Muscle layer of duodenum (tissue), 2 donors: ENCODE measurements at regions not wholly inside any gene's neighbourhood (a gene's known extent, or its start where the extent isn't known, plus 50 kb on each side); places are given as distances from the start of the nearest gene placed in this dataset.

Experiments used
- H3K27ac ChIP-seq: one replicate; pipeline ENCODE4 v1.7.0; 2013; ENCODE audit warnings: mild to moderate bottlenecking, low read length
- H3K27me3 ChIP-seq: one replicate; pipeline ENCODE4 v1.7.0; 2013; ENCODE audit warnings: low read depth, mild to moderate bottlenecking, control low read depth, low read length
- H3K36me3 ChIP-seq, 2 donors: one replicate each; pipeline ENCODE4 v1.7.0; 2013; ENCODE audit warnings: low read length in 2 of 2, control low read depth in 1 of 2, mild to moderate bottlenecking in 1 of 2; ENCODE audit not compliant: insufficient read depth in 2 of 2, control insufficient read depth in 1 of 2
- H3K4me1 ChIP-seq, 2 donors: one replicate each; pipeline ENCODE4 v1.7.0; 2013; ENCODE audit warnings: low read length in 2 of 2, mild to moderate bottlenecking in 2 of 2, control low read depth in 1 of 2, moderate library complexity in 1 of 2; ENCODE audit not compliant: insufficient read depth in 2 of 2, control insufficient read depth in 1 of 2
- H3K4me3 ChIP-seq, 2 donors: one replicate each; pipeline ENCODE4 v1.7.0; 2013; ENCODE audit warnings: low read length in 2 of 2, low read depth in 1 of 2, mild to moderate bottlenecking in 1 of 2
- H3K9me3 ChIP-seq, 2 donors: one replicate each; pipeline ENCODE4 v1.7.0; 2013; ENCODE audit warnings: low read length in 2 of 2, control low read depth in 1 of 2, mild to moderate bottlenecking in 1 of 2; ENCODE audit not compliant: control insufficient read depth in 1 of 2
- donor health status: healthy.

DNA sequence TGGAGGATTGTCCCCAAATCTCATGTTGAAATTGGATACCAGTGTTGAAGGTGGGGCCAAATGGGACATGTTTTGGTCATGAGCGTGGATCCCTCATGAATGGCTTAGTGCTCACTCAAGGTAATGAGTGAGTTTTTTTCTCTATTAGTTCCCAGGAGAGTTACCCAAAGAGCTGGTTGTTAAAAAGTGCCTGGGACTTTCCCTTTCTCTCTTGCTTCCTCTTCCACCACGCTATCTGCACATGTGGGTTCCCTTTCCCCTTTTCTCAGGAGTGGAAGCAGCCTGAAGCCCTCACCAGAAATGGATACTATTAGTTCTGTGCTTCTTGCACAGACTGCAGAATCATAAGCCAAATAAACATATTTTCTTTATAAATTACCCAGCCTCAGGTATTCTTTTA lies 465.4 kb downstream of the FSCB start:
- Histone ChIP-seq H3K36me3 (no peaks in the 10 kb centered on the region), H3K27me3 (no peaks in the 10 kb centered on the region), H3K4me1 (no peaks in the 10 kb centered on the region), H3K4me3 (no peak overlapping the region), H3K27ac (no peak overlapping the region), H3K9me3 (peaks cover 0 to 7% of the 10 kb centered on the region in 2 donors)

- H3K27me3 ChIP-seq: no peaks in the 10 kb centered on the region
- no peak overlapping the region for H3K4me3 ChIP-seq
- no peaks in the 10 kb centered on the region for H3K4me1 ChIP-seq
- no peak overlapping the region for H3K27ac ChIP-seq
- no peaks in the 10 kb centered on the region for H3K36me3 ChIP-seq
- peaks cover 0 to 7% of the 10 kb centered on the region in 2 donors for H3K9me3 ChIP-seq
These were observed 466.5 kb downstream of the FSCB start for GRCh38 chr14:44040561-44040960.

DNA sequence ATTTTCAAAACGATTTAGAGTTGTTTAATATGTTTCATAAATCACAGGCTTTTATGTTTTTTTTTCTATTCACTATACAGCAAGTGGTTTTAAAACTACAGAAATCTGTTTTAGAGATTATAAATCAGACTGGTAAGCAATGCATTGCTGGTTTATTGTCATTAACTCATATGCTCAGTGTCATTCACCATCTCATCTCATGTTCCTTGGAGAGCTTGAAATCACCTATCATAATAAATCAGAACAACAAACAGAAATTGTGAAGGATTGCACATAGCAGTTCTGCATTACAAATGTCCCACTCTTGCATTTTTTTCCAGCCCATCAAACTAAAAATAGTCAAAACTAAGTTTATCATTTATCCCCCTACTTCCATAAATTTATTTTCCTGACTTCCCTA lies 470.8 kb downstream of the FSCB start:
- Histone ChIP-seq H3K27ac (no peak overlapping the region), H3K9me3 (peaks cover 0 to 7% of the 10 kb centered on the region in 2 donors), H3K36me3 (no peaks in the 10 kb centered on the region), H3K4me3 (no peak overlapping the region), H3K27me3 (no peaks in the 10 kb centered on the region), H3K4me1 (no peaks in the 10 kb centered on the region)

GRCh38 chr14:44035707-44036106 lies 471.4 kb downstream of the FSCB start:
- H3K27me3 ChIP-seq: no peaks in the 10 kb centered on the region
- peaks cover 0 to 7% of the 10 kb centered on the region in 2 donors for H3K9me3 ChIP-seq
- H3K4me3 ChIP-seq: no peak overlapping the region
- no peak overlapping the region for H3K27ac ChIP-seq
- no peaks in the 10 kb centered on the region for H3K36me3 ChIP-seq
- no peaks in the 10 kb centered on the region for H3K4me1 ChIP-seq

DNA sequence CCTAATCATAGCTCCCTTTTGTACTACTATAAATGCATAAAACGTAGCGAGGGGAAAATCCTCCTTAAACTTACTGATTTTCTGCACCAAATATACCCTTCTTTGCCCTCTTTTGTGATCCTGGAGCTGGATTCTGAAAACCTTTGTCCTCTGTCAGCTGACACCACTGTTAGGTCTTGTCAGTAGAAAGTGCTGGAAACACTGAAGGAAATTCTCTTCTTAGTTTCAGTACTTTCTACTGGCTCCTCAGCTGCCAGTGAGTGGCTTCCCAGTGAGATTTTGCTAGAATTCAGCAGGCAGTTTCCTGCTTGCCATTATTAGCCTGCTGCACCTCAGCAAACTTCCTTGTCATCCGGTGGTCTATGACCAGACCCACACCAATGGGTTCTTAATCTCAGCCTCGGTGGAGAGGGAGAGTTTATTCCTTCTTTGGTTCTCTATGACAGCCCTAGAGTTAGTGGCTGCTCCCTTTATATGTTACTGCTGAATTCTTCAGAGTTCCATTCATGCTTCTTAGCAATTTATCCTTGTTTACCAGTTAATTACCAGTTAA lies 476.2 kb downstream of the FSCB start:
- Histone ChIP-seq H3K9me3 (no peaks in the 10 kb centered on the region), H3K27me3 (no peaks in the 10 kb centered on the region), H3K27ac (no peak overlapping the region), H3K36me3 (no peaks in the 10 kb centered on the region), H3K4me3 (no peak overlapping the region), H3K4me1 (no peaks in the 10 kb centered on the region)

DNA sequence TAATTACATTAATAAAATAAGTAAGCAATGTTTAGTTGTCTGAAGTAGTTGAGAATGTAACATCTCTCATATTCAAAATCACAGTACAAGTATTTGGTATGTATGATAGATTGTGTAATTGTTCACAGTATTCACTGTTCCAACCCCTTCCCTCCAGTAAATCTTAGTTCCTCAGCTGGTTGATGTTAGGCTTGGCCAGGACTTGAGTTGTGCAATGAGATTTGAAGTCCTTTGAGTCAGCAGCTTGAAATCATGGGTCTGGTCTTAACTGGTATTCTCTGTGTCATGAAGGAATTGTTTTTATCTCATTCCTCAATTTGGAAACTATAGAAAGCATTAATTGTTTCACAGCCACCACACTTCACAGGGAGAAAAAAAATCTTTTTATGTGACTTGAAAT lies 477.1 kb downstream of the FSCB start:
- H3K9me3 ChIP-seq: no peaks in the 10 kb centered on the region
- no peak overlapping the region for H3K27ac ChIP-seq
- H3K27me3 ChIP-seq: no peaks in the 10 kb centered on the region
- H3K36me3 ChIP-seq: no peaks in the 10 kb centered on the region
- H3K4me1 ChIP-seq: no peaks in the 10 kb centered on the region
- H3K4me3 ChIP-seq: no peak overlapping the region

DNA sequence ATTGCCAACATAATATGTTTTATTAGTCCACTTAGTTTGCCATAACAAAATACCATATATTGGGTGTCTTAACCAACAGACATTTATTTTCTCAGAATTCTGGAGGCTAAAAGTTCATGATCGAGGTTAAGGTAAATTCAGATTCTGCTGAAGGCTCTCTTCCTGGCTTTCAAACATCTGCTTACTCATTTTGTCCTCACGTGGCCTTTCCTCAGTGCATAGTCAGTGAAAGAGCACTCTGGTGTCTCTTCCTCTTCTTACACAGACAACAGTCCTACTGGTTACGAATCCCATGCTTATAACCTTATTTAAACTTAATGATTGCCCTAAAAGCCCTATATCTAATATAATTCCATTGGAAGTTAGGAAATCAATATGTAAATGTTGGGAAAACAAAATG lies 479.7 kb downstream of the FSCB start:
- Histone ChIP-seq H3K4me3 (no peak overlapping the region), H3K9me3 (no peaks in the 10 kb centered on the region), H3K27ac (no peak overlapping the region), H3K36me3 (no peaks in the 10 kb centered on the region), H3K4me1 (no peaks in the 10 kb centered on the region), H3K27me3 (no peaks in the 10 kb centered on the region)

DNA sequence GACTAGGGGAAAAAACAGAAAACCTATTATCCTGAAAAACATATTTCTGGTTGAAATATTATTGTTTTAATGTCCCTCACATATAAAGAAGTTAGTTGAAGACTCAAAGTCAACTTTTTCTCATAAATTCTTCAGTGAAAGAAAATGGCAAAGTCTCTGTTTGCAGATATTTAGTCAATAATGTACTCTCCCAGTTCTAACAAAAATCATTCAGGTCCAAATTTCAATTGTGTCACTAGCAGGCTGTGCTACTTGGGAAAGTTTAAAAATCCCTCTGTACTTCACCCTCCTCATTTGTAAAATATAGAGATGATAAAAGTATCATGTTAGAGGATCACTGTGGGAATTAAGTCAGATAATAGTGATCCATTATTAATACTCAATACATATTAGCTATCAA lies 496.5 kb downstream of the FSCB start:
- no peaks in the 10 kb centered on the region for H3K36me3 ChIP-seq
- H3K27me3 ChIP-seq: no peaks in the 10 kb centered on the region
- H3K4me1 ChIP-seq: no peaks in the 10 kb centered on the region
- no peak overlapping the region for H3K4me3 ChIP-seq
- no peak overlapping the region for H3K27ac ChIP-seq
- H3K9me3 ChIP-seq: no peaks in the 10 kb centered on the region

DNA sequence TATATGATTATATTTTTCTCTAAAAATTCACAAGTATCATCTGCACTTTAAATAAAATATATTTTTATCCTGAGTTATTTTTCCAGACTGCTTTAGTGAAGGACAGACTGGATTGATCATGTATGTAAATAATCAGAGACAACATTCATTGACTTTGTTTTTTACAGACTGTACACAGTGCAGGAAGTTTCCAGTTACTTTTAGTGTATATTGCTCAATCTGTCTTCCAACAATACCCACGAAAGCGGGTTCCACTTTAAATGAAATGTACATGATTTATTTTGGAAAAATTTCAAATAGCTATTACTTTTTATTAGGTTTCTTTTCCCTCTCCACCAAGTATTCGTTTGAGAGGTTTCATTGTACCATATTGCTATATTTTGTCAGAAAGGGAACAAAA lies 497.0 kb downstream of the FSCB start:
- Histone ChIP-seq H3K9me3 (no peaks in the 10 kb centered on the region), H3K27ac (no peak overlapping the region), H3K4me3 (no peak overlapping the region), H3K4me1 (no peaks in the 10 kb centered on the region), H3K36me3 (no peaks in the 10 kb centered on the region), H3K27me3 (no peaks in the 10 kb centered on the region)

- no peaks in the 10 kb centered on the region for H3K9me3 ChIP-seq
- H3K4me1 ChIP-seq: no peaks in the 10 kb centered on the region
- no peak overlapping the region for H3K27ac ChIP-seq
These were observed 497.4 kb downstream of the FSCB start for GRCh38 chr14:44009642-44010041.

GRCh38 chr14:43988989-43989388 lies 518.1 kb downstream of the FSCB start:
- no peaks in the 10 kb centered on the region for H3K4me1 ChIP-seq
- H3K36me3 ChIP-seq: no peaks in the 10 kb centered on the region
- H3K4me3 ChIP-seq: no peak overlapping the region
- H3K27ac ChIP-seq: no peak overlapping the region
- no peaks in the 10 kb centered on the region for H3K9me3 ChIP-seq
- no peaks in the 10 kb centered on the region for H3K27me3 ChIP-seq

More at GRCh38 chr14:44009642-44010041, 497.4 kb downstream of the FSCB start:
- Histone ChIP-seq H3K4me3 (no peak overlapping the region), H3K36me3 (no peaks in the 10 kb centered on the region), H3K27me3 (no peaks in the 10 kb centered on the region)

DNA sequence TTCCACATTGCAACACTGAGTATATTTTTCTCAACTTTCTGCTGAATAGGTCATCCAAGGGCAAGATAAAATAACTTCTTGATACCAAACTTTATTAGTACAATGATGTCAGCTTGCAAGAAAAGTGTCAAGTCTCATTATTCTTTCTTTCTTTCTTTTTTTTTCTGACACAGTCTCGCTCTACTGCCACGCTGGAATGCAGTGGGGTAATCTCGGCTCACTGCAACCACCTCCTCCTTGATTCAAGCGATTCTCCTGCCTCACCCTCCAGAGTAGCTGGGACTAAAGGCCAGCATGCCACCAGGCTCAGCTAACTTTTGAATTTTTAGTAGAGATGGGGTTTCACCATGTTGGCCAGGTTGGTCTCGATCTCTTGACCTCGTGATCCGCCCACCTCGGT lies 523.4 kb downstream of the FSCB start:
- no peak overlapping the region for H3K4me3 ChIP-seq
- peaks cover 0 to 3% of the 10 kb centered on the region in 2 donors for H3K9me3 ChIP-seq
- no peaks in the 10 kb centered on the region for H3K27me3 ChIP-seq
- H3K4me1 ChIP-seq: no peaks in the 10 kb centered on the region
- H3K27ac ChIP-seq: no peak overlapping the region
- H3K36me3 ChIP-seq: no peaks in the 10 kb centered on the region
